DND-41 (cell line): ENCODE measurements at regions not wholly inside any gene's neighbourhood (a gene's known extent, or its start where the extent isn't known, plus 50 kb on each side); places are given as distances from the start of the nearest gene placed in this dataset.

Source experiments
- ATAC-seq: fragments of 200-7000 bp; cut with Tn5 transposase; 3 replicates; pipeline ENCODE4 v1.9.1; 2021; ENCODE audit warnings: low read depth; ENCODE audit not compliant: insufficient read depth
- DNase-seq: peaks from one replicate; pipeline ENCODE4 v3.0.0-alpha.2; 2020
- H2AFZ ChIP-seq: 2 replicates; pipeline ENCODE4 v1.6.0; 2012; ENCODE audit warnings: low read depth, low read length
- H3K27ac ChIP-seq: 2 replicates; pipeline ENCODE4 v1.5.1; 2012; ENCODE audit warnings: low read length, inconsistent platforms
- H3K27me3 ChIP-seq: fragments of 200-600 bp; sonication (generic); 2 replicates; pipeline ENCODE4 v1.6.0; 2012; ENCODE audit warnings: low read length, mild to moderate bottlenecking, inconsistent platforms; ENCODE audit not compliant: insufficient read depth, poor library complexity
- H3K36me3 ChIP-seq: 2 replicates; pipeline ENCODE4 v1.5.1; 2012; ENCODE audit warnings: low read length, inconsistent platforms; ENCODE audit not compliant: insufficient read depth
- H3K4me1 ChIP-seq: 2 replicates; pipeline ENCODE4 v1.5.1; 2012; ENCODE audit warnings: mild to moderate bottlenecking, low read length; ENCODE audit not compliant: insufficient read depth
- H3K4me2 ChIP-seq: 2 replicates; pipeline ENCODE4 v1.6.0; 2012; ENCODE audit warnings: mild to moderate bottlenecking, moderate library complexity, low read length, inconsistent platforms; ENCODE audit not compliant: insufficient read depth
- H3K4me3 ChIP-seq, 2 experiments: fragments of 200-600 bp in 1 of 2; shearing (Covaris generic) in 1 of 2; 2 replicates each; pipeline ENCODE4 v1.5.1; 2012 to 2016; ENCODE audit warnings: inconsistent platforms in 2 of 2, low read length in 2 of 2, mild to moderate bottlenecking in 2 of 2, low read depth in 1 of 2, moderate library complexity in 1 of 2
- H3K79me2 ChIP-seq: 2 replicates; pipeline ENCODE4 v1.6.0; 2012; ENCODE audit warnings: low read length, inconsistent platforms; ENCODE audit not compliant: insufficient read depth
- H3K9ac ChIP-seq: 2 replicates; pipeline ENCODE4 v1.6.0; 2012; ENCODE audit warnings: low read depth, mild to moderate bottlenecking, inconsistent platforms, low read length, moderate library complexity
- H3K9me3 ChIP-seq: 2 replicates; pipeline ENCODE4 v1.5.1; 2012; ENCODE audit warnings: low read length, moderate library complexity, mild to moderate bottlenecking, inconsistent platforms; ENCODE audit not compliant: insufficient read depth, severe bottlenecking
- H4K20me1 ChIP-seq: 2 replicates; pipeline ENCODE4 v1.6.0; 2012; ENCODE audit warnings: low read length; ENCODE audit not compliant: insufficient read depth
- CTCF ChIP-seq: IDR thresholded peaks from 2 replicates; pipeline ENCODE4 v1.5.1; 2012; ENCODE audit warnings: borderline replicate concordance, low read length, moderate library complexity, mild to moderate bottlenecking; ENCODE audit not compliant: poor library complexity, severe bottlenecking; ENCODE audit errors: extremely low read depth
- EZH2 ChIP-seq: IDR thresholded peaks from 3 replicates; pipeline ENCODE4 v1.6.1; 2012; ENCODE audit warnings: borderline replicate concordance, low read depth, mild to moderate bottlenecking, moderate library complexity, low read length, inconsistent platforms; ENCODE audit not compliant: severe bottlenecking

- H4K20me1 ChIP-seq: no peaks in the 10 kb centered on the region
- no peaks in the 10 kb centered on the region for H3K4me1 ChIP-seq
- H3K4me3 ChIP-seq: no peak overlapping the region
- H3K36me3 ChIP-seq: no peaks in the 10 kb centered on the region
- no peaks in the 10 kb centered on the region for H3K27me3 ChIP-seq
- H2AFZ ChIP-seq: no peak overlapping the region
- no peak overlapping the region for H3K27ac ChIP-seq
- no peaks in the 10 kb centered on the region for H3K79me2 ChIP-seq
- no peak for TF ChIP-seq EZH2
- no peak for TF ChIP-seq CTCF
- H3K9ac ChIP-seq: no peak overlapping the region
- no peak overlapping the region for H3K4me2 ChIP-seq
- ATAC-seq: no peak
- no peaks in the 10 kb centered on the region for H3K9me3 ChIP-seq
- no peak for DNase-seq
Measured at GRCh38 chr2:181841079-181841478, 50.5 kb upstream of the ITPRID2 start.
